HG03442 (cell line): ENCODE measurements at regions not wholly inside any gene's neighbourhood (a gene's known extent, or its start where the extent isn't known, plus 50 kb on each side); places are given as distances from the start of the nearest gene placed in this dataset.

Experiments used
- ATAC-seq: cut with Tn5 transposase; IDR thresholded peaks from one replicate; pipeline ENCODE4 v1.9.1; 2021; ENCODE audit warnings: mild to moderate bottlenecking, moderate library complexity; ENCODE audit not compliant: unreplicated experiment

- ATAC-seq = peak; percentile 41
Measured at GRCh38 chr14:53564870-53565269, 391.8 kb downstream of the BMP4 start.

- no peak for ATAC-seq
Measured at GRCh38 chr14:53563628-53564027, 393.0 kb downstream of the BMP4 start.

GRCh38 chr14:53553221-53553620 lies 400.1 kb upstream of the DDHD1 start:
- no peak for ATAC-seq

GRCh38 chr14:53551862-53552261 lies 398.7 kb upstream of the DDHD1 start:
- ATAC-seq = no peak

- ATAC-seq = no peak
Measured at GRCh38 chr14:53550776-53551175, 397.7 kb upstream of the DDHD1 start.

- ATAC-seq = no peak
Measured at GRCh38 chr14:53549956-53550355, 396.8 kb upstream of the DDHD1 start.

GRCh38 chr14:53547593-53547992 lies 394.5 kb upstream of the DDHD1 start:
- peak; percentile 63 for ATAC-seq

- peak; percentile 79 for ATAC-seq
Measured at GRCh38 chr14:53545217-53545616, 392.1 kb upstream of the DDHD1 start.

GRCh38 chr14:53542732-53543131 lies 389.6 kb upstream of the DDHD1 start:
- no peak for ATAC-seq

GRCh38 chr14:53541411-53541810 lies 388.3 kb upstream of the DDHD1 start:
- ATAC-seq = no peak

- ATAC-seq = peak; percentile 72
Measured at GRCh38 chr14:53539489-53540126, 386.5 kb upstream of the DDHD1 start.

- ATAC-seq = no peak
Measured at GRCh38 chr14:53538316-53538881, 385.3 kb upstream of the DDHD1 start.

- no peak for ATAC-seq
Measured at GRCh38 chr14:53537422-53538315, 384.5 kb upstream of the DDHD1 start.

- ATAC-seq = no peak
Measured at GRCh38 chr14:53536446-53536845, 383.3 kb upstream of the DDHD1 start.

- ATAC-seq = no peak
Measured at GRCh38 chr14:53534841-53535240, 381.7 kb upstream of the DDHD1 start.

GRCh38 chr14:53533384-53533970 lies 380.4 kb upstream of the DDHD1 start:
- peak; percentile 81 for ATAC-seq

GRCh38 chr14:53532853-53533252 lies 379.7 kb upstream of the DDHD1 start:
- no peak for ATAC-seq

GRCh38 chr14:53531730-53532129 lies 378.6 kb upstream of the DDHD1 start:
- no peak for ATAC-seq

GRCh38 chr14:53531156-53531555 lies 378.0 kb upstream of the DDHD1 start:
- ATAC-seq = no peak

- no peak for ATAC-seq
Measured at GRCh38 chr14:53529519-53529918, 376.4 kb upstream of the DDHD1 start.

- no peak for ATAC-seq
Measured at GRCh38 chr14:53528185-53528671, 375.1 kb upstream of the DDHD1 start.
